ENCODE measurements at regions not wholly inside any gene's neighbourhood (a gene's known extent, or its start where the extent isn't known, plus 50 kb on each side); places are given as distances from the start of the nearest gene placed in this dataset.
"Not testable (repeated sequence)": the region's sequence is repeated elsewhere in the genome, so short reads cannot be mapped to it uniquely, and the experiment has no call there.

DNA sequence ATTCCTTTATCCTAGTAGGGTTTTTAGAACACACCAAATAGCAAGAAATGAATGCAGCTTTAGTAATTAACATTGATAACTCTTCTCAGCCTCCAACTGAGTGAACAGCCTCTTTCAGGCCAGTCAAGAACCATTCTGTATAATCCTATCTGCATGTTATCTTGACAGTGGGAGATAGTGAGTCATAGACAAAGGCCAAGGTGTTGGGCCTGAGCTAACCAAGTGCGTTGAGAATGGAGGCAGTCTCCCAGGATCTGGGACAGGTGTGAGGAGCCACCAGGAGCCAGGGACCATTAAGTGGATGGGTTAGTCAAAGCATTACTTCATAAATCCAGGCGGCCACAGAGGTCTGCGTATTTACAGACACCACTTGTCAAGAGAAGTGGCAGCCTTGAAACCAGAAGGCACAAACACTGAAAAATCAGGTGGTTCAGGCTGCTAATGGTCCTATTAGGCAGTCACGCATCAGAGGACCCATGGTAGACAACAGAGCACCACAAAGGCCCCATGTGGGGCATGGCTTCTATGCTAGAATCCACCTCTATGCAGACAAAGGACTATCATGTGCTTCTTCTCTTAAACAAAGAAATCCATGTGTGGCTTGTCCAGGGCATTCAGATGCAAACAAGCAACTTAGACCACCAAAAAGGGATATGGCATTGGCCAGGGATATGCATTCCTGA lies 409.7 kb upstream of the PIK3R1 start:
- DNase-seq = no peak

DNA sequence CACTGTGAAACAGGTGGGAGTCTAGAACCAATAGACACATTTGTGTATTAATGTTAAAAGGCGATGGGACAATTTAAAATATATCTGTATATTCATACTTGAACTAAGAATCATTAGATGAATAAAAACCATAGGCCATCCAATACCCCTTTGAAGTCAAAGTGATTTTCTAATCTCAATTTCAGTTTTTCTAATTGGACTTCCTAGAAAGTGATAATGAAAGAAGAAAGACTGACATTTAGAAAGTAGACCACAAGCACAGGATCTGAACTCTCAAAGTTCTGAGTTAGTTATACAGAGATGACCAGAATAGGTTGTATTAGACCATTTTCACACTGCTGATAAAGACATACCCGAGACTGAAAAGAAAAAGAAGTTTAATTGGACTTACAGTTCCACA lies 412.8 kb upstream of the PIK3R1 start:
- no peak for DNase-seq

DNA sequence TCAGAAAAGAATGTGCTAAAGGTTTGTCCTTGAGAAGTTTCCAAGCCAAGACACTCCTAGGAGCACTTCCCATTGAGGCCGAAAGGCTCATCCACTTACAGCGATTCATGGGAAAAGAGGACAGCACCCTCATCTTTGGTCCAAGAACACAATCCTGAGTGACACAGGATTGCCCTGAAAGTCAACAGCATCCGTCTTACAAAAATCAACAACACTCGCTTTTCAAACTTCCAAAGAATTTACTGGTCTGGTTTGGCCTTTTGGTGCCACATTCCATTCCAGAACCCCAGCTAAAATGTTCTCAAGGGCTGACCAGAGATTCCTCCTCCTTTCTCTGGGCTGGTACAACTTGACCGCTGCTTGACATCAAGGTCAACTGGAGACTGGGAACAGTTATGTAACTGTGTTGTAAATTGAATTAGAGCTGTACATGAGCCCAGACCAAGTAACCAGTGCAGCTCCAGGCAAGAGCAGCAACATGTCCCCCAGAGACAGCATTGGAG lies 415.8 kb upstream of the PIK3R1 start:
- no peak for DNase-seq

DNA sequence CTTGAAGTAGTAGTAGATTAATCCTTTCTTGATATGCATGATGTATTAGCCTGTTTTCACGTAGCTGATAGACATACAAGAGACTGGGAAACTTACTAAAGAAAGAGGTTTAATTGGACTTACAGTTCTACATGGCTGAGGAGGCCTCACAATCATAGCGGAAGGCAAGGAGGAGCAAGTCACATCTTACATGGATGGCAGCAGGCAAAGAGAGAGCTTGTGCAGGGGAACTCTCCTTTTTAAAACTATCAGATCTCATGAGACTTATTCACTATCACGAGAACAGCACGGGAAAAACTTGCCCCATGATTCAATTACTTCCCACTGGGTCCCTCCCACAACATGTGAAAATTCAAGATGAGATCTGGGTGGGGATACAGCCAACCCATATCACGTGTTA lies 417.1 kb upstream of the PIK3R1 start:
- not testable (repeated sequence) for DNase-seq

- no peak for DNase-seq
These were observed 419.6 kb upstream of the PIK3R1 start for GRCh38 chr5:67795781-67796477.

DNA sequence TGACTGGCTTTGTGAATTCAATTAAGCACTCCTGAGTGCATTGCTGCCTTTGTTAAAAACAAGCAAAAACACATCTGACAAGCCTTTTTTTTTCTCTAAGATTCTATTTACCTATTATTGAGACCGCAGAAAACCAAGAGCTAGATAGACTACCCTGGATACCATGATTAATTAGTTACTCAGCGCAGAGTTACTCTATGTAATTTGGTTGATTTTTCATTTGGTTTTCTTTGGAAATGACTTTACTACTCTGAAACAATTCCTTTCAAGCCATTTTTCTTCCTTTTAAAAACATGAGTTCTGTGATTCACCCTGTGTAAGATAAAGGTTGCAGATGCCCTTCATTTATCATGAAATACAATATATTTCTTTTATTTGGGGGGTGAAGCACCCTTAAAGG lies 421.6 kb upstream of the PIK3R1 start:
- DNase-seq = no peak

- no peak for DNase-seq
These were observed 422.1 kb upstream of the PIK3R1 start for GRCh38 chr5:67793418-67793817.

GRCh38 chr5:67792891-67793290 lies 422.7 kb upstream of the PIK3R1 start:
- DNase-seq = no peak

GRCh38 chr5:67790390-67790789 lies 425.2 kb upstream of the PIK3R1 start:
- DNase-seq = no peak

GRCh38 chr5:67779893-67780623 lies 435.5 kb upstream of the PIK3R1 start:
- DNase-seq = not testable (repeated sequence)

DNA sequence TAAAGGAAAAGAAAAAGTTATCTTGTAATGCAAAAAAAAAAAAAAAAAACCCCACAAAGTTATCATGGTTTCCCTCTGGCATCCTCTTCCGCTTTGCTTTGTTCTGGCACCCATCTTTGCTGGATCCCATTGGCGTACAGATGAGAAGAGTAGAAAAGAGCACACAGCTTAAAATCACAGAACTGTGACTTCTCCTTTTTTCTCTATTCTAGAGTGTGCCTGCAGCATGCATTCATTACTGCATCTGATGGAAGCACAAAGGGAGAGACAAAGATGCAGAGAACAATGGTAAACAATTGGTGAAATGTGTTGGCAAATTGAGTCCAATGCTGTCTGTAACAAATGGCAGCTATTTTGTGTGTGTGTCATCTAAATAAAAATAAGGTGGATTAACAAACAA lies 440.8 kb upstream of the PIK3R1 start:
- no peak for DNase-seq

DNA sequence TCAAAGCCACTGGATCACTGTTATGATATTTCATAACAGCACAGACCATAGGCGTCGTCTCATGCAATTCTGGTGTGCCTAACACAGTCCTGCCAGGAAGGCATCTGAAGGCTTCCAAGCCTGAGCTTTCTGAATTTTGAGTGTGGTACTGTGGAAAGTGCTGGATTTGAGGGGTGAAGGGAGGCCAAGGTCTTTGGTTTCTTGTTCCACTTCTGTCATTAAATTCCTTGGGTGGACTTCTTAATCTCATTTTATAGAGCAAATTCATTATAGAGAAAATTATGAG lies 441.3 kb upstream of the PIK3R1 start:
- DNase-seq = no peak

GRCh38 chr5:67773411-67774266 lies 441.9 kb upstream of the PIK3R1 start:
- DNase-seq = no peak

DNA sequence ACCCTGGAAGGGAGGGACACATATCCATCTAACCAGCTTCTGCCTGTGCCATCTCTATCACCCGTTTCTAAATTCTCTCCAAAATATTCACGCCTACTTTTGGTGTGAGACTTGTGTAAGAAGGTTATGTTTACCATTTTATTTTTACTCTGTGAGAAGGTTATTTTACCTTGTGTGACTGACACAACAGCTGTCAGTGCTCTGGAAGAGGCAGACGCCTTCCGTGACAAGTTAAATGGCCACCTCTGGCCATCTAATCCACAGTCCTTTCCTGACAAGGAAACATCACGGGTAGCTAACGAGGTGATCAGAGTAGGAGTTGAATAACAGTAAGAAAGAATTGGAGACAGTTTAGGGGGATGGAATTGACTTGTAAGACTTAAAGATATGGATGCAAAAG lies 443.8 kb upstream of the PIK3R1 start:
- DNase-seq = no peak

DNA sequence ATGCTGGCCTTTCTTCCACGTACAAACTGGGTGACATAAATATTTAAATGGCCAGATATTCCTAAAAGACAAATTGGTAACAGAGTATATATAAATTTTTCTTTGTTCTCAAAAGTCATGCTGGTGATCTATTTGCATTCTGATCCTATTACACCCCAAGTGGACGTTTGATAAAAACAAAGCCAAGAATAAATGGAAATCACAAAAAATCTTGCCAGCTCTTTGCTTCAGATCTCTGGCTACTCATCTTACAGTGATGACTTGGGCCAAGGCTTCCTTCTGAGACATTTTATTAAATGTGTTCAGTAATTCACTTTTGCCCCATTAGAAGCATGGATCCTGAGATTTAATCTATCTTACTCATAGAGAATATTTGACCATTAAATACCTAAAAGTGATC lies 444.3 kb upstream of the PIK3R1 start:
- DNase-seq = no peak

DNA sequence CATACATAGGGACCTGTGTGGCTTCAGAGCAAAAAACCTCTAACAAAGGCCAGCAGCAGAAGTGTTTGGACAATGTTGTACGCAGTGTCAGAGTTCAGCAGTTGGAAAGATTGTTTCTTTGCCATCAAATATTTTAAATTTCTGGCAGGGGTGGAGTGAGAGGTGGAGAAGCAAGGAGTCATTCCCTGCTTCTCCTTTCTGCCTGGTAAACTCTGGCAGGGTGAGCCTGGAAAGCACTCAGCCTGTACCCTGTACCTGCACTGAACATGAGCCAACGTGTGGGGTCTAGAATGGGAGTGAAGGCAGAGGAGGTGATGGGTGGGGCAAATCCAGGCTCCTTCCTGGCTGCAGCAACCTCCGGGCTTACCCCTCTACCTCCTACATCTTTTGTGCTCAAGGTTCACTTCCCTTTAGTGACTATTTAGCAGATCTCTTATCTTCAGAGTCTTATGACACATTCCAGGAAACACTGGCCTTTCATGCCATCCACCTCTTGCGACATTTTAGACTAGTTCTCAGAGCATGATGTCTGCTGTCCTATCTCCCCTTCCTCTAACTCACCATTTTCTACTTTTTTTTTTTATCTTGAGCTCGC lies 445.0 kb upstream of the PIK3R1 start:
- no peak for DNase-seq

DNA sequence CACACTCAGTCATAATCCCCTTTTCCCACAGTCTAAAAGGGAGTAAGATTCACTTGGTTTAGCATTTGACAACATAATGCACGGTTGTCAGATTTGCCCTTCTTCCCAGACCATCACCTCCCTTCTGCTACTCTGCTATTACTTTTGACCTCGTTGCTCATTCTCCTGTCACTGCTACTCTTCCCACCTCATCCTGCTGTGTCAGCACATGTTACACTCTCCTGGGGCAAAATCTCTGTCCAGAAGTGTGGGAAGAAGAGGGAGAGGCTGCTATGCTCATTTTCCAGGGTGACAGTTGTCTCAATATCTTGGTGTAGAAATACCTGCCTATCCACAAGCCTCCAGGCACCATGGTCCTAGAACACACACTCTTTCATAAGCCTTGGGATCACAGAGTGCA lies 449.9 kb upstream of the PIK3R1 start:
- DNase-seq = no peak

GRCh38 chr5:67757771-67758170 lies 457.8 kb upstream of the PIK3R1 start:
- DNase-seq = not testable (repeated sequence)

DNA sequence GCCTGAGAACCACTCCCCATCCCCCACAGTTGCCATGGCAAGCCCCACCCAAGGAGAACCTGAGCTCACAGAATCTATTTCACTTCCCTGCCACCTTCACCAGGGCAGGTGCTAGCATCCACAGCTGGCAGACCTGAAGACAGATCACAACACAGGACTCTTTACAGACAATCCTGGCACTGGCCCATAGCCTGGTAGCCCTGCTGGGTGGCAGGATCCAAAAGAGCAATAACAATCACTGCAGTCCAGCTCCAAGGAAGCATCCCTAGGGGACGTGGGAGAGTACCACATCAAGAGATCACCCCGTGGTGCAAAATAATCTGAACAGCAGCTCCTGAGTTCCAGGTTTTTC lies 463.2 kb upstream of the PIK3R1 start:
- DNase-seq = no peak

DNA sequence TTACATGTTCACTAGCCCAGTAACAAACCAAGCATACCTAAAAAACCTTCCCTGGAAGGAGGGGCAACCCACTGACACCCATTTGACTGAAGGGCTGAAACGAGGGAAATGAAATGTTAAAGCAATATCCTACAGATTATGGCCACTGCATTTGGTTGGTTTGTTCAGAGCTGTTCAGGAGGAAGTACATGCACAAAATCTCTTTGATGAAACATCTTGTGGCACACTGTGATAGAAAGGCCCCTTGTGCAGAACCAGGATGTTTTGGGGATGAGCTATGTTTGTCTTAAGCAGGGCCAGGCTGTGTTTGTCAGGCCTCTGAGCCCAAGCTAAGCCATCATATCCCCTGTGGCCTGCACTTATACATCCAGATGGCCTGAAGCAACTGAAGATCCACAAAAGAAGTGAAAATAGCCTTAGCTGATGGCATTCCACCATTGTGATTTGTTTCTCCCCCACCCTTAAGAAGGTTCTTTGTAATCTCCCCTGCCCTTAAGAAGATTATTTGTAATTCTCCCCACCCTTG lies 467.3 kb upstream of the PIK3R1 start:
- no peak for DNase-seq

- no peak for DNase-seq
These were observed 468.5 kb upstream of the PIK3R1 start for GRCh38 chr5:67747096-67747495.

DNA sequence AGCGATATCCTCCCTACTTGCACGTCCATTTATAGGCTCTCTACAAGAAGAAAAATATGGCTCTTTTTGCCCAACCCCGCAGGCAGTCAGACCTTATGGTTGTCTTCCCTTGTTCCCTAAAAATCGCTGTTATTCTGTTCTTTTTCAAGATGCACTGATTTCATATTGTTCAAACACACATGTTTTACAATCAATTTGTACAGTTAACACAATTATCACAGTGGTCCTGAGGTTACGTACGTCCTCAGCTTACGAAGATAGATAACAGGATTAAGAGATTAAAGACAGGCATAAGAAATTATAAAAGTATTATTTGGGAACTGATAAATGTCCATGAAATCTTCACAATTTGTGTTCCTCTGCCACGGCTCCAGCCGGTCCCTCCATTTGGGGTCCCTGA lies 468.9 kb upstream of the PIK3R1 start:
- DNase-seq = not testable (repeated sequence)

GRCh38 chr5:67746103-67746502 lies 469.5 kb upstream of the PIK3R1 start:
- DNase-seq = no peak

Measured in CD4-positive, alpha-beta T cell treated with Interleukin-17A for 4 hours (primary cell).